SJCRH30 (cell line): ENCODE measurements at regions not wholly inside any gene's neighbourhood (a gene's known extent, or its start where the extent isn't known, plus 50 kb on each side); places are given as distances from the start of the nearest gene placed in this dataset.
"Not testable (repeated sequence)": the region's sequence is repeated elsewhere in the genome, so short reads cannot be mapped to it uniquely, and the experiment has no call there.

Experiments used
- DNase-seq, 2 experiments: peaks; one replicate each; pipeline ENCODE4 v3.0.0-alpha.2; 2015 to 2020
- H3K27ac ChIP-seq: fragments of 250-450 bp; sonication (Bioruptor Pico); 2 replicates; pipeline ENCODE4 v1.5.1; 2020; ENCODE audit warnings: mild to moderate bottlenecking, moderate library complexity
- H3K27me3 ChIP-seq: fragments of 250-450 bp; sonication (Bioruptor Pico); 2 replicates; pipeline ENCODE4 v1.5.1; 2020; ENCODE audit warnings: mild to moderate bottlenecking, moderate library complexity
- H3K36me3 ChIP-seq: fragments of 250-450 bp; sonication (Bioruptor Pico); 2 replicates; pipeline ENCODE4 v1.5.1; 2020; ENCODE audit warnings: mild to moderate bottlenecking, moderate library complexity
- H3K4me1 ChIP-seq: fragments of 250-450 bp; sonication (Bioruptor Pico); 2 replicates; pipeline ENCODE4 v1.5.1; 2020; ENCODE audit warnings: mild to moderate bottlenecking, moderate library complexity
- H3K4me3 ChIP-seq: fragments of 250-450 bp; sonication (Bioruptor Pico); 2 replicates; pipeline ENCODE4 v1.5.1; 2020; ENCODE audit warnings: mild to moderate bottlenecking, moderate library complexity
- H3K9me3 ChIP-seq: fragments of 250-450 bp; sonication (Bioruptor Pico); replicated peaks from 2 replicates; pipeline ENCODE4 v1.5.1; 2020; ENCODE audit warnings: mild to moderate bottlenecking, moderate library complexity

GRCh38 chr10:108374991-108375390, 1210.5 kb upstream of the SORCS1 start:
- H3K36me3 ChIP-seq = no peaks in the 10 kb centered on the region
- no peaks in the 10 kb centered on the region for H3K4me1 ChIP-seq
- H3K9me3 ChIP-seq = no peaks in the 10 kb centered on the region
- H3K4me3 ChIP-seq = no peak overlapping the region
- H3K27ac ChIP-seq = no peak overlapping the region
- H3K27me3 ChIP-seq = no peaks in the 10 kb centered on the region
- DNase-seq = no peak

DNA sequence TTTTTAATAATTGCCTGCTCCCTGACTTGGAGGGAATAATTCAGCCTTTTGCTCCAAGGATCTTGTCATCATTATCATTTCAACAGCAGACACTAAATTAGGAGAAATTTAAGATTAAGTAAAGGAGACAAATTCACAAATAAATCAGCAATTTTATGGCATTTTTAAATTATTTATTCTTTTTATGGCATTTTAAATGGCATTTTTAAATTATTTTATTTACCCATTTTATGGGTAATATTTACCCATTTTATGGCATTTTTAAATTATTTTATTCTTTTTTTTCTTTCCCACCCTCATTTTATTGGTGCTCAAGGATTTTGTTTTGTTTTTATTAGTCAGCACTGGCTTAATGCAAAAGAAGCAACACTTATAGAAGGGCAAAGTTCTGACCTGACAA, 1201.0 kb upstream of the SORCS1 start:
- H3K4me3 ChIP-seq = no peak overlapping the region
- no peaks in the 10 kb centered on the region for H3K36me3 ChIP-seq
- no peaks in the 10 kb centered on the region; the same call in 1 of the 2 replicates for H3K27me3 ChIP-seq
- no peak overlapping the region for H3K27ac ChIP-seq
- no peaks in the 10 kb centered on the region for H3K9me3 ChIP-seq
- H3K4me1 ChIP-seq = no peaks in the 10 kb centered on the region
- DNase-seq = no peak

- H3K27ac ChIP-seq = no peak overlapping the region
- H3K27me3 ChIP-seq = no peaks in the 10 kb centered on the region; the same call in 1 of the 2 replicates
- H3K4me3 ChIP-seq = no peak overlapping the region
- H3K4me1 ChIP-seq = no peaks in the 10 kb centered on the region
- no peaks in the 10 kb centered on the region for H3K36me3 ChIP-seq
- no peaks in the 10 kb centered on the region for H3K9me3 ChIP-seq
- no peak for DNase-seq
These were observed 1199.1 kb upstream of the SORCS1 start for GRCh38 chr10:108363576-108363975.

GRCh38 chr10:108362961-108363360, 1198.5 kb upstream of the SORCS1 start:
- Histone ChIP-seq H3K9me3 (no peaks in the 10 kb centered on the region), H3K27me3 (no peaks in the 10 kb centered on the region; the same call in 1 of the 2 replicates), H3K4me3 (no peak overlapping the region), H3K27ac (no peak overlapping the region), H3K36me3 (no peaks in the 10 kb centered on the region), H3K4me1 (no peaks in the 10 kb centered on the region)
- DNase-seq = no peak

- H3K4me3 ChIP-seq = no peak overlapping the region
- H3K27me3 ChIP-seq = no peaks in the 10 kb centered on the region; the same call in 1 of the 2 replicates
- DNase-seq = peak in 1 of 2 experiments; percentile 40
- no peaks in the 10 kb centered on the region for H3K9me3 ChIP-seq
- no peaks in the 10 kb centered on the region for H3K4me1 ChIP-seq
- H3K36me3 ChIP-seq = no peaks in the 10 kb centered on the region
- H3K27ac ChIP-seq = no peak overlapping the region
These were observed 1197.8 kb upstream of the SORCS1 start for GRCh38 chr10:108362296-108362695.

GRCh38 chr10:108360187-108360586, 1195.7 kb upstream of the SORCS1 start:
- H3K27ac ChIP-seq = no peak overlapping the region
- H3K4me1 ChIP-seq = no peaks in the 10 kb centered on the region
- H3K36me3 ChIP-seq = no peaks in the 10 kb centered on the region
- no peak for DNase-seq
- no peak overlapping the region for H3K4me3 ChIP-seq
- no peaks in the 10 kb centered on the region; the same call in 1 of the 2 replicates for H3K27me3 ChIP-seq
- no peaks in the 10 kb centered on the region for H3K9me3 ChIP-seq

GRCh38 chr10:108358912-108359311, 1194.4 kb upstream of the SORCS1 start:
- H3K36me3 ChIP-seq = no peaks in the 10 kb centered on the region
- H3K4me1 ChIP-seq = no peaks in the 10 kb centered on the region
- H3K4me3 ChIP-seq = no peak overlapping the region
- no peak overlapping the region for H3K27ac ChIP-seq
- H3K9me3 ChIP-seq = no peaks in the 10 kb centered on the region
- H3K27me3 ChIP-seq = no peaks in the 10 kb centered on the region; the same call in 1 of the 2 replicates
- no peak for DNase-seq

DNA sequence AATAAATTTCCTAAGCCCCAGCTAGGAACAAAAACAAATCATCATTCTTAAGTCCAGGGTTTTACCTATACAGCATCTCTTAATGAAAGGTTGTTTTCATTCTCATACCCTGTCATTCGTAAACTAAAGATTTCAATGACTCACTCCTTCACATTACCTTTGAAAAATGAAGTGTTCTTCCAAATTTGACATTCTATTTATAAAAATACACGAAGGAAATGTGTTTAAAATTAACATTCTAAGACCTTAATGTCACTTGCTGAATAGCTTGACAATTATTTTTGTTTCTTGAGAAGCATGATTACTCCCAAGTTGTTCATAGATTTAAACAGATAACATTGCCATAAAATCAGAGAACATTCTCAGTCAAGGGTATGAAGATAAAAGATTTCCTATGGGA, 1188.3 kb upstream of the SORCS1 start:
- Histone ChIP-seq H3K27ac (no peak overlapping the region), H3K36me3 (no peaks in the 10 kb centered on the region), H3K27me3 (no peaks in the 10 kb centered on the region), H3K4me3 (no peak overlapping the region), H3K9me3 (no peaks in the 10 kb centered on the region), H3K4me1 (no peaks in the 10 kb centered on the region)
- no peak for DNase-seq

DNA sequence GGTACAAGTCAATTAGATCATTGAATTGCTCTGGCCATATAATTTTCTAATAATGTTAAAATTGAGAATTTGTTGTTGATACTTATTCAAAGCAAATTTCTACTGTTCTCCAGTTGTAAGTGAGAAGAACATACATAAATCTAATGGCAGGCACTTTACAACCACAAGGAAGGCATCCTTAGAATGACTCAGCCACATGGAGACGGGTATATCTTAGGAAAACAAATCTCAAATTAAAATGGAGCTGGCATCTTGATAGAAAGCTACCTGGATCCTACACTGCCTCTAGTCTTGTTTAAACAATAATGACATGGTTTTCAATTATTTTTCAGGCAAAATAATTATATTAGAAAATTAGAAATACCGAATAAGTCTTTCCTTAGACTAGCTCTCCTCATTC, 1183.7 kb upstream of the SORCS1 start:
- Histone ChIP-seq H3K9me3 (no peaks in the 10 kb centered on the region), H3K27ac (no peak overlapping the region), H3K4me1 (no peaks in the 10 kb centered on the region), H3K4me3 (no peak overlapping the region), H3K27me3 (no peaks in the 10 kb centered on the region), H3K36me3 (no peaks in the 10 kb centered on the region)
- DNase-seq = no peak

- Histone ChIP-seq H3K27me3 (no peaks in the 10 kb centered on the region), H3K36me3 (no peaks in the 10 kb centered on the region), H3K4me3 (no peak overlapping the region), H3K27ac (no peak overlapping the region), H3K4me1 (no peaks in the 10 kb centered on the region), H3K9me3 (no peaks in the 10 kb centered on the region)
- DNase-seq = no peak
These were observed 1181.6 kb upstream of the SORCS1 start for GRCh38 chr10:108346066-108346465.

DNA sequence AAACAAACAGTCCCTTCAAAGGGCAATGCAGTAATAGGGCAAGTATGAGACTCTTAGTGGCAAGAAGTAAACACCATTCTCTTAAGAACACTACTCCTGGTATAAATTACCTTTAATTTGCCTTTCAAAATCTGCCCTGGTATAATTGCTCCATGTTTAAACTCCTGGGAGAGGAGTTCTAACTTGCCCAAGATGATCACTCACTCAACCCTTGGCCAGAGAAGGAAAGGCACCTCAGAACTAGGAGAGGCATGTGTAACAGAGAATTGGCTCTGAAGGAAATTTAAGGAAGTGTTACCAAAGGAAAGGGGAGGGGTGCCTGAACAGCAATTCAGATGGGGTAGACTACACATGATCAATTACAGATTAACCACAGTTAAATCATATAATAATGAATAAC, 1173.6 kb upstream of the SORCS1 start:
- H3K4me1 ChIP-seq = no peaks in the 10 kb centered on the region
- no peaks in the 10 kb centered on the region for H3K9me3 ChIP-seq
- no peak overlapping the region for H3K4me3 ChIP-seq
- H3K36me3 ChIP-seq = no peaks in the 10 kb centered on the region
- DNase-seq = no peak
- no peak overlapping the region for H3K27ac ChIP-seq
- H3K27me3 ChIP-seq = no peaks in the 10 kb centered on the region

DNA sequence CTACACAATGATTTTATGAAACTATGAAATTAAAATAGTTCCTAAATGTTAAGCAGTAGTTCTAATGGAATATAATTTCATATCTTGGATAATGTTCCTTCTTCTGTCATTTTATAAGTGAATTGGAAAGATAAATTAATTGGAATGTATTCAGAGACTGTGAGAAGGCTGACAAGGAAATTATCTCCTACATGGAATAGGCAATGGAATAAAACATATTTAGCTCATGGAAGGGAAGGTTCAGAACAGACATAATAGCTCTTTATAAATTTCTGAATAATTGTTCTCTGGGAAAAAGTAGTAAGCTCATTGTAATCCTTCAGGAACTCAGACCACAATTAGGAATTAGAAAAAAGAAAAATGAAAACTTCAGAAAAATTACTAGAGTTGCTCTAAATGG, 1172.3 kb upstream of the SORCS1 start:
- H3K27me3 ChIP-seq = no peaks in the 10 kb centered on the region
- no peak overlapping the region for H3K27ac ChIP-seq
- H3K4me3 ChIP-seq = no peak overlapping the region
- no peaks in the 10 kb centered on the region for H3K4me1 ChIP-seq
- no peaks in the 10 kb centered on the region for H3K36me3 ChIP-seq
- DNase-seq = no peak
- H3K9me3 ChIP-seq = no peaks in the 10 kb centered on the region

- Histone ChIP-seq H3K4me1 (no peaks in the 10 kb centered on the region), H3K4me3 (no peak overlapping the region), H3K9me3 (no peaks in the 10 kb centered on the region), H3K36me3 (no peaks in the 10 kb centered on the region), H3K27ac (no peak overlapping the region), H3K27me3 (no peaks in the 10 kb centered on the region)
- DNase-seq = no peak
These were observed 1163.2 kb upstream of the SORCS1 start for GRCh38 chr10:108327706-108328105.

GRCh38 chr10:108323274-108323798, 1158.8 kb upstream of the SORCS1 start:
- Histone ChIP-seq H3K27me3 (no peaks in the 10 kb centered on the region), H3K36me3 (no peaks in the 10 kb centered on the region), H3K27ac (no peak overlapping the region), H3K4me1 (peaks cover 2% of the 10 kb centered on the region; the same call in 1 of the 2 replicates), H3K9me3 (no peaks in the 10 kb centered on the region), H3K4me3 (no peak overlapping the region)
- peak in 1 of 2 experiments; percentile 26 for DNase-seq

DNA sequence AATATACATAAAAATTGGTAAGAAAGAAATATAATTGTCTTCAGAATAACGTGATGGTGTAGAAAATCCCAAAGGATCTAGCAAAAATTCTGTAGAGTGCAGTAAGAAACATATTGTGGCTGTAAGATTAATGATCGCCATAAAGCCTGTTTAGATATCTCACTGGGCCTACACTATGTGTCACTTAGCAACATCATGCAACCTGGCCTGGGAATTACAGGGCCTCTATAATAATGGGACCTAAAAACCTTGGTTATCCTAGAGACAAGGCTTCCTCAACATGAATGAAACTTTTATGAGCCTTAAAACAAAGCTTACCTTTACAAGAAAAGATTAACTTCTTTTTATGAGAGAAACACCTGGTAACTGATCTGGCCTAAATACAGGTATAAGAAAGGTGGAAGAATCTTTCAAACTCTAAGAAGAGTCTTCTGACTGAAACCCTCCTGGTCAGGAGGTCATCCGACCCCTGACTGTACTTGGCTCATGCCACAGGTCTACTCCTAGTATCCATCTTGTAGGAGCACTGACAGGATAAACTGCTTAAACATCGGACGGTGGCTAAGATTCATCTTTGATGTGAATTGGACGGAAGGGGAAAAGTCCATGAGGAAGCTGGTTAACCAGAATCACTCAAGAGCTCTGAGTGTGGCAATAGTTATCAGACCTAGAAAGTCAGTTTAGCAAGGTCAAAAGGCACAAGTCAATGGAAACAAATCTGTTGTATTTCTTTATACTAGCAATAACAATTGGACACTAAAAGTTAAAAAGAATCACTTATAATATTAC, 1155.1 kb upstream of the SORCS1 start:
- peaks cover 16% of the 10 kb centered on the region for H3K4me1 ChIP-seq
- H3K4me3 ChIP-seq = no peak overlapping the region
- no peaks in the 10 kb centered on the region for H3K9me3 ChIP-seq
- no peak overlapping the region for H3K27ac ChIP-seq
- H3K36me3 ChIP-seq = no peaks in the 10 kb centered on the region
- DNase-seq = no peak
- H3K27me3 ChIP-seq = no peaks in the 10 kb centered on the region

GRCh38 chr10:108315636-108316035, 1151.1 kb upstream of the SORCS1 start:
- H3K36me3 ChIP-seq, H3K9me3 ChIP-seq, H3K27me3 ChIP-seq, H3K27ac ChIP-seq, DNase-seq, H3K4me3 ChIP-seq: not testable (repeated sequence)
- H3K4me1 ChIP-seq = peaks cover 16% of the 10 kb centered on the region
